Cardiac muscle cell (in vitro differentiated cells and primary cell): ENCODE measurements at regions not wholly inside any gene's neighbourhood (a gene's known extent, or its start where the extent isn't known, plus 50 kb on each side); places are given as distances from the start of the nearest gene placed in this dataset.

Source experiments
- DNase-seq, 2 donors: peaks; one replicate each; pipeline versions ENCODE4 v3.0.0 to v3.0.0-alpha.2; 2010 to 2017; ENCODE audit warnings: low read depth in 1 of 2, low spot score in 1 of 2
- H3K27ac ChIP-seq: fragments of 200-600 bp; sonication (generic); 2 replicates; pipeline ENCODE4 v1.5.1; 2016
- H3K27me3 ChIP-seq: fragments of 200-600 bp; sonication (generic); 2 replicates; pipeline ENCODE4 v1.6.0; 2016; ENCODE audit warnings: control low read depth
- H3K36me3 ChIP-seq: fragments of 200-600 bp; sonication (generic); 2 replicates; pipeline ENCODE4 v1.5.1; 2016; ENCODE audit warnings: control low read depth
- H3K4me1 ChIP-seq: fragments of 200-600 bp; sonication (generic); 2 replicates; pipeline ENCODE4 v1.8.1; 2017; ENCODE audit warnings: low read depth, mild to moderate bottlenecking, mixed run types
- H3K4me3 ChIP-seq: fragments of 200-600 bp; sonication (generic); 2 replicates; pipeline ENCODE4 v1.5.1; 2016; ENCODE audit warnings: mild to moderate bottlenecking
- H3K9me3 ChIP-seq: fragments of 200-600 bp; sonication (generic); 2 replicates; pipeline ENCODE4 v1.5.1; 2017; ENCODE audit warnings: low read depth, mild to moderate bottlenecking, control low read depth
- CTCF ChIP-seq: IDR thresholded peaks from 2 replicates; pipeline ENCODE4 v1.5.1; 2012; ENCODE audit warnings: low read depth, mild to moderate bottlenecking, low read length

GRCh38 chr2:9127316-9127715, 79.3 kb upstream of the ASAP2 start:
- Histone ChIP-seq H3K9me3 (no peaks in the 10 kb centered on the region), H3K4me3 (no peak overlapping the region), H3K4me1 (no peaks in the 10 kb centered on the region), H3K27ac (no peak overlapping the region), H3K36me3 (no peaks in the 10 kb centered on the region), H3K27me3 (no peaks in the 10 kb centered on the region)
- no peak for TF ChIP-seq CTCF
- DNase-seq = no peak

GRCh38 chr2:9126540-9126939, 80.1 kb upstream of the ASAP2 start:
- no peak overlapping the region for H3K4me3 ChIP-seq

GRCh38 chr2:9124231-9124741, 82.3 kb upstream of the ASAP2 start:
- H3K27ac ChIP-seq = no peak overlapping the region
- no peaks in the 10 kb centered on the region for H3K9me3 ChIP-seq
- no peaks in the 10 kb centered on the region for H3K4me1 ChIP-seq
- H3K36me3 ChIP-seq = no peaks in the 10 kb centered on the region
- no peak for DNase-seq
- no peaks in the 10 kb centered on the region for H3K27me3 ChIP-seq
- no peak for TF ChIP-seq CTCF
- H3K4me3 ChIP-seq = no peak overlapping the region

More at GRCh38 chr2:9126540-9126939, 80.1 kb upstream of the ASAP2 start:
- Histone ChIP-seq H3K4me1 (no peaks in the 10 kb centered on the region), H3K9me3 (no peaks in the 10 kb centered on the region), H3K36me3 (no peaks in the 10 kb centered on the region), H3K27me3 (no peaks in the 10 kb centered on the region), H3K27ac (no peak overlapping the region)
- no peak for TF ChIP-seq CTCF
- no peak for DNase-seq

- H3K36me3 ChIP-seq = no peaks in the 10 kb centered on the region
- H3K27me3 ChIP-seq = no peaks in the 10 kb centered on the region
- H3K27ac ChIP-seq = no peak overlapping the region
- no peak for DNase-seq
- H3K9me3 ChIP-seq = no peaks in the 10 kb centered on the region
- no peaks in the 10 kb centered on the region for H3K4me1 ChIP-seq
- no peak for TF ChIP-seq CTCF
- H3K4me3 ChIP-seq = no peak overlapping the region
These were observed 83.5 kb upstream of the ASAP2 start for GRCh38 chr2:9123069-9123468.

GRCh38 chr2:9122367-9122766, 84.2 kb upstream of the ASAP2 start:
- Histone ChIP-seq H3K36me3 (no peaks in the 10 kb centered on the region), H3K4me3 (no peak overlapping the region), H3K27me3 (no peaks in the 10 kb centered on the region), H3K9me3 (no peaks in the 10 kb centered on the region), H3K27ac (no peak overlapping the region), H3K4me1 (no peaks in the 10 kb centered on the region)
- TF ChIP-seq CTCF = no peak
- DNase-seq = no peak

GRCh38 chr2:9118383-9118960, 88.1 kb upstream of the ASAP2 start:
- no peak overlapping the region for H3K27ac ChIP-seq
- no peak for TF ChIP-seq CTCF
- no peaks in the 10 kb centered on the region for H3K27me3 ChIP-seq
- no peak overlapping the region for H3K4me3 ChIP-seq
- no peak for DNase-seq
- no peaks in the 10 kb centered on the region for H3K9me3 ChIP-seq
- H3K36me3 ChIP-seq = no peaks in the 10 kb centered on the region
- no peaks in the 10 kb centered on the region for H3K4me1 ChIP-seq
